Naive thymus-derived CD4-positive, alpha-beta T cell (primary cell): ENCODE measurements at regions not wholly inside any gene's neighbourhood (a gene's known extent, or its start where the extent isn't known, plus 50 kb on each side); places are given as distances from the start of the nearest gene placed in this dataset.

Experiments
- ATAC-seq: fragments of 150-1000 bp; cut with Tn5 transposase; 2 replicates; pipeline ENCODE4 v1.10.0; 2021; ENCODE audit warnings: mild to moderate bottlenecking, moderate library complexity
- CTCF ChIA-PET: fragments of 350-600 bp; sonication (Branson Sonifier 250); formaldehyde crosslinking; loops from one replicate; lab custom pipeline; 2021; ENCODE audit warnings: antibody characterized with exemption; lab: Charles Lee
- POLR2A ChIA-PET: fragments of 350-600 bp; sonication (Branson Sonifier 250); formaldehyde crosslinking; loops from one replicate; lab custom pipeline; 2021; ENCODE audit warnings: antibody characterized with exemption, inconsistent platforms; lab: Charles Lee
- DNase-seq, 9 donors: peaks; one replicate each; pipeline versions ENCODE4 v3.0.0 to v3.0.0-alpha.2; 2020 to 2022; ENCODE audit warnings: mixed read lengths in 1 of 9
- H3K27ac ChIP-seq: one replicate; pipeline ENCODE4 v1.7.0; 2013; ENCODE audit warnings: mild to moderate bottlenecking, low read depth, low read length, moderate library complexity
- H3K27me3 ChIP-seq, 2 donors: one replicate each; pipeline ENCODE4 v1.7.0; 2013; ENCODE audit warnings: low read length in 2 of 2, mild to moderate bottlenecking in 2 of 2, moderate library complexity in 2 of 2; ENCODE audit not compliant: control insufficient read depth in 2 of 2, insufficient read depth in 2 of 2
- H3K36me3 ChIP-seq, 3 experiments: 1 replicate in 2 of 3; 2 replicates in 1 of 3; pipeline ENCODE4 v1.7.0; 2013; ENCODE audit warnings: low read length in 3 of 3, mild to moderate bottlenecking in 3 of 3, moderate library complexity in 1 of 3; ENCODE audit not compliant: insufficient read depth in 3 of 3, control insufficient read depth in 2 of 3
- H3K4me1 ChIP-seq, 2 donors: one replicate each; pipeline ENCODE4 v1.7.0; 2013; ENCODE audit warnings: low read length in 2 of 2, mild to moderate bottlenecking in 2 of 2, moderate library complexity in 1 of 2; ENCODE audit not compliant: control insufficient read depth in 2 of 2, insufficient read depth in 2 of 2
- H3K4me3 ChIP-seq: 2 replicates; pipeline ENCODE4 v1.7.0; 2013; ENCODE audit warnings: mild to moderate bottlenecking, low read length
- H3K9me3 ChIP-seq, 3 experiments: 1 replicate in 2 of 3; 2 replicates in 1 of 3; pipeline ENCODE4 v1.7.0; 2013; ENCODE audit warnings: low read length in 3 of 3; ENCODE audit not compliant: control insufficient read depth in 2 of 3
- H3K27ac Mint-ChIP-seq, 9 donors: one replicate each; pipeline ENCODE4 v1.8.0; 2020 to 2022; ENCODE audit warnings: mixed read lengths in 9 of 9, mild to moderate bottlenecking in 8 of 9, moderate library complexity in 5 of 9, inconsistent platforms in 2 of 9
- H3K27me3 Mint-ChIP-seq, 5 donors: one replicate each; pipeline ENCODE4 v1.8.0; 2021 to 2022; ENCODE audit warnings: mixed read lengths in 5 of 5, mild to moderate bottlenecking in 1 of 5
- H3K36me3 Mint-ChIP-seq, 5 donors: one replicate each; pipeline ENCODE4 v1.8.0; 2020 to 2022; ENCODE audit warnings: mixed read lengths in 5 of 5, mild to moderate bottlenecking in 3 of 5, inconsistent platforms in 1 of 5
- H3K4me1 Mint-ChIP-seq, 7 donors: one replicate each; pipeline ENCODE4 v1.8.0; 2020 to 2022; ENCODE audit warnings: mixed read lengths in 7 of 7, mild to moderate bottlenecking in 3 of 7, inconsistent platforms in 1 of 7
- H3K4me3 Mint-ChIP-seq, 10 donors: one replicate each; pipeline ENCODE4 v1.8.0; 2020 to 2022; ENCODE audit warnings: mild to moderate bottlenecking in 10 of 10, mixed read lengths in 10 of 10, moderate library complexity in 6 of 10, inconsistent platforms in 2 of 10
- H3K9me3 Mint-ChIP-seq, 11 donors: one replicate each; pipeline ENCODE4 v1.8.0; 2020 to 2022; ENCODE audit warnings: mixed read lengths in 11 of 11, mild to moderate bottlenecking in 4 of 11, inconsistent platforms in 1 of 11, moderate library complexity in 1 of 11
- intact Hi-C, 2 donors: fragments of 100-400 bp; cut with micrococcal nuclease; formaldehyde crosslinking; loops; one replicate each; pipeline ENCODE4 v1.15.1; 2023

GRCh38 chr5:92906798-92907376 lies 674.1 kb downstream of the NR2F1-AS1 start:
- POLR2A ChIA-PET: no interaction called here
- no peak overlapping the region for H3K4me3 Mint-ChIP-seq

DNA sequence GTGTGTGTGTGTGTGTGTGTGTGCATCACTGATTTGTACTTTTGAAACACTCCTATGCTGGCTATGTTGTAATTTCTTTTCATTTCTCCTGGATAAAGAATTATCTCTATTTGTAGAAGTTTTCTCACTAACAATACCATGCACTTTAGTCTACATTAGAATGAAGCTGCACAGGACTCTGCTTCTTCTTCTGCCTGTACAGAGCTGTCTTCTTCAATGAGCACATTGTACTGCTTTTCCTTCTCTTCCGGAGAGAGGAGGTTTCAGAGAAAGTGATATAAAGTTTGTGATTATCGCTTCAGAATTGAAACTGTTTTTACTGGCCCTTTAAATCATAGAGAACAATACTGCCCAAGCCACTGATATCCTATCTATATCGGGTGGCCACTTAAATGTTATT lies 677.0 kb downstream of the NR2F1-AS1 start:
- H3K9me3 Mint-ChIP-seq: peaks cover 0 to 3% (median 0%) of the 10 kb centered on the region in 11 donors
- no peak for ATAC-seq

More at GRCh38 chr5:92906798-92907376, 674.1 kb downstream of the NR2F1-AS1 start:
- Mint-ChIP-seq H3K9me3 (peaks cover 0 to 1% (median 0%) of the 10 kb centered on the region in 11 donors), H3K36me3 (no peaks in the 10 kb centered on the region), H3K27ac (no peak overlapping the region), H3K4me1 (no peaks in the 10 kb centered on the region), H3K27me3 (no peaks in the 10 kb centered on the region)
- ATAC-seq: no peak
- Histone ChIP-seq H3K4me1 (no peaks in the 10 kb centered on the region), H3K4me3 (no peak overlapping the region), H3K9me3 (no peaks in the 10 kb centered on the region), H3K27ac (no peak overlapping the region), H3K36me3 (no peaks in the 10 kb centered on the region), H3K27me3 (no peaks in the 10 kb centered on the region)
- DNase-seq: no peak
- CTCF ChIA-PET: no interaction called here
- intact Hi-C loops: no loop called here

DNA sequence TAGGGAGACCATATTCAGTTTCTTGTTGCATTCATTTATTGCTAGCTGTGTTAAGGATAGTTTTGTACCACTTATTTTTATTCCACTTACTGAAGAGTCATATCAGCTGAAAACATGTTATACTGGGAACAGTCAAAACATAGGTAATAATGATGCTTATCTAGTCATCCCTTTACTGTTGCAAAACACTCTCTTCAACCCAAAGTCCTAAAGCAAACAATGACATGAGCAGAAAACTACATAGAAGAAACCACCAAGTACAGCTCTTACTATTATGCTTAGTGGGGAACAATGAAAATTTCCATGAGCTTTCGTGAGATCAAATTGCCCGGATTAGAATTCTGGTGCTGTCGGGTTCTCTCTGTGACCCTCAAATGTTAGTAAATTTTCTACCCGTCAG lies 681.4 kb downstream of the NR2F1-AS1 start:
- Mint-ChIP-seq H3K4me3 (no peak overlapping the region), H3K27ac (no peak overlapping the region), H3K9me3 (peaks cover 0 to 7% (median 0%) of the 10 kb centered on the region in 11 donors), H3K36me3 (no peaks in the 10 kb centered on the region), H3K4me1 (no peaks in the 10 kb centered on the region), H3K27me3 (no peaks in the 10 kb centered on the region)
- intact Hi-C loops: loop anchor here in 1 of 2 donors (2.0 kb wide), 1 partner anchor 35 kb away; no protein-coding TSS in a partner anchor
- Histone ChIP-seq H3K9me3 (no peaks in the 10 kb centered on the region), H3K36me3 (no peaks in the 10 kb centered on the region), H3K4me3 (no peak overlapping the region), H3K27me3 (no peaks in the 10 kb centered on the region), H3K27ac (no peak overlapping the region), H3K4me1 (no peaks in the 10 kb centered on the region)
- no peak for ATAC-seq
- DNase-seq: no peak
- ChIA-PET POLR2A (no interaction called here), CTCF (no interaction called here)

More for the DNA sequence above, 677.0 kb downstream of the NR2F1-AS1 start:
- H3K27ac Mint-ChIP-seq: no peak overlapping the region
- no peaks in the 10 kb centered on the region for H3K9me3 ChIP-seq
- no peaks in the 10 kb centered on the region for H3K27me3 ChIP-seq
- H3K4me3 ChIP-seq: no peak overlapping the region
- no peak overlapping the region for H3K27ac ChIP-seq
- no peaks in the 10 kb centered on the region for H3K36me3 ChIP-seq
- intact Hi-C loops: no loop called here
- no peaks in the 10 kb centered on the region for H3K27me3 Mint-ChIP-seq
- no peaks in the 10 kb centered on the region for H3K4me1 Mint-ChIP-seq
- POLR2A ChIA-PET: no interaction called here
- no peaks in the 10 kb centered on the region for H3K36me3 Mint-ChIP-seq
- no peak for DNase-seq
- CTCF ChIA-PET: no interaction called here
- H3K4me3 Mint-ChIP-seq: no peak overlapping the region
- H3K4me1 ChIP-seq: no peaks in the 10 kb centered on the region

DNA sequence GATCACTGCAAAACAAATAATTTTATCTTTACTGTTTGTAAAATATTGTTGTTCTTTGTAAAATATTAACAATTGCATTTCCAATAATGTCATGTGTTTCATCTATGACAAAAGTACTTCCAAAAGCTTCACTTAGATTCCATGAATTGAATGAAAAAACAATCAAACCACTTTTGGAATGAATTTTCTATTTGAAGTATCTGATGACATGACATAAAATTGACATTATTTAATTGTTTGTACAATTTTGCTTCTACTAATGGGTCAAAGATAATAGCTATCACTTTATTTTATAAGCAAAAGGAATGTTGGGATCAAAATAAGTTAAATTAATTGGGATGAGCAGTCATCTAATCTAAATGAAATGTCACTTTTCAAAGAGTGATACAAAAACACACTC lies 684.3 kb downstream of the NR2F1-AS1 start:
- ChIA-PET POLR2A (no interaction called here), CTCF (interaction anchor here (0.7 kb wide), 1 partner anchor 1248 kb away, joined by 3 read pairs; no protein-coding TSS in a partner anchor)
- Mint-ChIP-seq H3K4me3 (no peak overlapping the region), H3K27me3 (no peaks in the 10 kb centered on the region), H3K9me3 (peaks cover 0 to 7% (median 0%) of the 10 kb centered on the region in 11 donors), H3K4me1 (no peaks in the 10 kb centered on the region), H3K36me3 (no peaks in the 10 kb centered on the region), H3K27ac (no peak overlapping the region)
- Histone ChIP-seq H3K4me1 (no peaks in the 10 kb centered on the region), H3K27ac (no peak overlapping the region), H3K9me3 (no peaks in the 10 kb centered on the region), H3K27me3 (no peaks in the 10 kb centered on the region), H3K36me3 (no peaks in the 10 kb centered on the region), H3K4me3 (no peak overlapping the region)
- DNase-seq (no peak), ATAC-seq (no peak)
- intact Hi-C loops: no loop called here

DNA sequence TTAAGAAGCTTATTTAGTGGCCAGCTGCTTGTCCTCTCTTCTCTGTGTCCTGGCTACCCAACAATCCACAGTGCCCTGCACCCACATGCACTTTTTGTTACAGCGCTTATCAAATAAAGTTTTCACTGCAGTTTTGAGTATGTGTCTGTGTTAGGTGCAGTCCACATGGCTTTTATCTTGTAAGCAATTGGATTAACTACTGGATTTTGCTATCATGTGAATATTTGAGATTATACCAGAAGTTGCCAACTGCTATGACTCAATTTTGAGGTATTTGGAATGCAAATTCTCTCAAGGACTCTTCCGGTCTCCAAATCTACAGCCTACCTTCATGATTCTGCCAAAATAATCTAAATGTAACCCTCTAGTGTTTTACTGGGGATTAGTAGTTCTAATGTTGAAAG lies 690.2 kb downstream of the NR2F1-AS1 start:
- no peak overlapping the region for H3K4me3 Mint-ChIP-seq
- H3K27me3 Mint-ChIP-seq: peaks cover 0 to 2% (median 0%) of the 10 kb centered on the region in 5 donors
- peaks cover 0 to 14% (median 2%) of the 10 kb centered on the region in 11 donors for H3K9me3 Mint-ChIP-seq
- Histone ChIP-seq H3K9me3 (peaks cover 0 to 6% (median 0%) of the 10 kb centered on the region in 3 experiments), H3K36me3 (no peaks in the 10 kb centered on the region), H3K27me3 (no peaks in the 10 kb centered on the region), H3K4me3 (no peak overlapping the region), H3K4me1 (no peaks in the 10 kb centered on the region), H3K27ac (no peak overlapping the region)
- H3K27ac Mint-ChIP-seq: no peak overlapping the region
- no peaks in the 10 kb centered on the region for H3K4me1 Mint-ChIP-seq
- intact Hi-C loops: no loop called here
- CTCF ChIA-PET: no interaction called here
- POLR2A ChIA-PET: no interaction called here
- DNase-seq (no peak), ATAC-seq (no peak)
- H3K36me3 Mint-ChIP-seq: peaks cover 0 to 4% (median 0%) of the 10 kb centered on the region in 5 donors

GRCh38 chr5:92889140-92889539 lies 691.9 kb downstream of the NR2F1-AS1 start:
- no peaks in the 10 kb centered on the region for H3K4me1 ChIP-seq
- POLR2A ChIA-PET: no interaction called here
- no peaks in the 10 kb centered on the region for H3K27me3 ChIP-seq
- no peaks in the 10 kb centered on the region for H3K4me1 Mint-ChIP-seq
- no peak for ATAC-seq
- H3K9me3 Mint-ChIP-seq: peaks cover 0 to 9% (median 2%) of the 10 kb centered on the region in 11 donors
- CTCF ChIA-PET: no interaction called here
- peaks cover 0 to 6% (median 0%) of the 10 kb centered on the region in 3 experiments for H3K9me3 ChIP-seq
- H3K27me3 Mint-ChIP-seq: peaks cover 0 to 5% (median 0%) of the 10 kb centered on the region in 5 donors
- H3K4me3 ChIP-seq: no peak overlapping the region
- H3K36me3 ChIP-seq: no peaks in the 10 kb centered on the region
- no peak for DNase-seq
- no peak overlapping the region for H3K4me3 Mint-ChIP-seq
- H3K27ac Mint-ChIP-seq: no peak overlapping the region
- no peak overlapping the region for H3K27ac ChIP-seq
- H3K36me3 Mint-ChIP-seq: peaks cover 0 to 4% (median 0%) of the 10 kb centered on the region in 5 donors
- intact Hi-C loops: no loop called here

- Mint-ChIP-seq H3K36me3 (peaks cover 0 to 4% (median 0%) of the 10 kb centered on the region in 5 donors), H3K27me3 (peaks cover 0 to 5% (median 0%) of the 10 kb centered on the region in 5 donors), H3K27ac (no peak overlapping the region), H3K9me3 (peaks cover 0 to 9% (median 2%) of the 10 kb centered on the region in 11 donors), H3K4me1 (no peaks in the 10 kb centered on the region), H3K4me3 (no peak overlapping the region)
- no peaks in the 10 kb centered on the region for H3K27me3 ChIP-seq
- DNase-seq: no peak
- no peak overlapping the region for H3K4me3 ChIP-seq
- peaks cover 0 to 6% (median 0%) of the 10 kb centered on the region in 3 experiments for H3K9me3 ChIP-seq
- POLR2A ChIA-PET: no interaction called here
- no peak overlapping the region for H3K27ac ChIP-seq
- no peak for ATAC-seq
- CTCF ChIA-PET: no interaction called here
- H3K36me3 ChIP-seq: no peaks in the 10 kb centered on the region
- intact Hi-C loops: no loop called here
- H3K4me1 ChIP-seq: no peaks in the 10 kb centered on the region
Observed at GRCh38 chr5:92887254-92887653, 693.8 kb downstream of the NR2F1-AS1 start.
